IMR-90 (cell line): ENCODE measurements at regions not wholly inside any gene's neighbourhood (a gene's known extent, or its start where the extent isn't known, plus 50 kb on each side); places are given as distances from the start of the nearest gene placed in this dataset.

Experiments
- ATAC-seq: fragments of 200-7000 bp; cut with Tn5 transposase; 2 replicates; pipeline ENCODE4 v1.9.1; 2020; ENCODE audit warnings: low read depth, mild to moderate bottlenecking, moderate library complexity
- BruUV-seq: library from RNA; stranded (reverse); fragments of 400-500 nt; replicated peaks from 2 replicates; lab custom pipeline; 2021; lab: Mats Ljungman, UMichigan
- CTCF ChIA-PET: fragments of 300-600 bp; formaldehyde crosslinking; extraction: SDS; loops from one replicate; lab custom pipeline; 2021; ENCODE audit warnings: antibody characterized with exemption; lab: Yijun Ruan, JAX
- POLR2A ChIA-PET: fragments of 300-600 bp; sonication (Branson Sonifier 250); formaldehyde crosslinking; loops from one replicate; lab custom pipeline; 2022; ENCODE audit warnings: antibody characterized with exemption; ENCODE audit not compliant: unreplicated experiment; lab: Charles Lee
- DNase-seq: peaks from one replicate; pipeline ENCODE4 v3.0.0; 2013
- H2AFZ ChIP-seq: replicated peaks from 2 replicates; pipeline ENCODE3; 2013; ENCODE audit warnings: low read length, mild to moderate bottlenecking; ENCODE audit not compliant: poor library complexity
- H2AK5ac ChIP-seq: 2 replicates; pipeline ENCODE4 v1.6.1; 2013; ENCODE audit warnings: low read depth, low read length, inconsistent platforms
- H2AK9ac ChIP-seq: replicated peaks from 2 replicates; pipeline ENCODE3; 2013; ENCODE audit warnings: mild to moderate bottlenecking, low read depth, low read length, moderate library complexity; ENCODE audit not compliant: poor library complexity
- H2BK120ac ChIP-seq: 2 replicates; pipeline ENCODE4 v1.6.1; 2013; ENCODE audit warnings: low read depth, low read length, inconsistent platforms
- H2BK15ac ChIP-seq: 3 replicates; pipeline ENCODE4 v1.6.1; 2013; ENCODE audit warnings: low read depth, low read length, inconsistent platforms
- H2BK20ac ChIP-seq: 2 replicates; pipeline ENCODE4 v1.6.1; 2013; ENCODE audit warnings: low read depth, mild to moderate bottlenecking, inconsistent platforms, low read length, moderate library complexity
- H2BK5ac ChIP-seq: 2 replicates; pipeline ENCODE4 v1.6.1; 2013; ENCODE audit warnings: mild to moderate bottlenecking, low read depth, low read length, inconsistent platforms; ENCODE audit not compliant: poor library complexity, severe bottlenecking
- H3K14ac ChIP-seq: replicated peaks from 2 replicates; pipeline ENCODE4 v1.6.1; 2013; ENCODE audit warnings: low read depth, low read length, inconsistent platforms
- H3K18ac ChIP-seq: 2 replicates; pipeline ENCODE4 v1.6.1; 2013; ENCODE audit warnings: low read depth, low read length, control low read depth
- H3K23ac ChIP-seq: 2 replicates; pipeline ENCODE4 v1.6.1; 2013; ENCODE audit warnings: low read depth, low read length, inconsistent platforms
- H3K27ac ChIP-seq: 2 replicates; pipeline ENCODE4 v1.5.1; 2013; ENCODE audit warnings: mild to moderate bottlenecking, control low read depth, low read length; ENCODE audit not compliant: insufficient read depth
- H3K27me3 ChIP-seq: 2 replicates; pipeline ENCODE4 v1.6.1; 2013; ENCODE audit warnings: low read length; ENCODE audit not compliant: control insufficient read depth, insufficient read depth
- H3K36me3 ChIP-seq: 2 replicates; pipeline ENCODE4 v1.6.1; 2013; ENCODE audit warnings: low read length, mixed read lengths; ENCODE audit not compliant: control insufficient read depth, insufficient read depth
- H3K4ac ChIP-seq: 2 replicates; pipeline ENCODE4 v1.6.1; 2013; ENCODE audit warnings: low read depth, low read length, inconsistent platforms
- H3K4me1 ChIP-seq: 2 replicates; pipeline ENCODE4 v1.6.1; 2013; ENCODE audit warnings: low read length, mixed read lengths; ENCODE audit not compliant: control insufficient read depth, insufficient read depth
- H3K4me2 ChIP-seq: 2 replicates; pipeline ENCODE4 v1.6.1; 2013; ENCODE audit warnings: low read depth, mild to moderate bottlenecking, control low read depth, low read length, moderate library complexity
- H3K4me3 ChIP-seq: 2 replicates; pipeline ENCODE4 v1.5.1; 2013; ENCODE audit warnings: low read depth, mild to moderate bottlenecking, control low read depth, low read length, moderate library complexity; ENCODE audit not compliant: insufficient read depth
- H3K56ac ChIP-seq: 2 replicates; pipeline ENCODE4 v1.6.1; 2013; ENCODE audit warnings: low read length, inconsistent platforms; ENCODE audit not compliant: insufficient read depth; ENCODE audit errors: extremely low read depth
- H3K79me1 ChIP-seq, 2 experiments: 2 replicates each; pipeline ENCODE4 v1.6.1; 2013; ENCODE audit warnings: low read length in 2 of 2, inconsistent platforms in 1 of 2, low read depth in 1 of 2
- H3K9ac ChIP-seq: 2 replicates; pipeline ENCODE4 v1.6.1; 2013; ENCODE audit warnings: low read depth, low read length, control low read depth
- H3K9me1 ChIP-seq: 2 replicates; pipeline ENCODE4 v1.6.1; 2013; ENCODE audit warnings: low read length, inconsistent platforms; ENCODE audit not compliant: insufficient read depth
- H3K9me3 ChIP-seq: 2 replicates; pipeline ENCODE4 v1.6.1; 2013; ENCODE audit warnings: low read length; ENCODE audit not compliant: control insufficient read depth, insufficient read depth
- H4K20me1 ChIP-seq: 2 replicates; pipeline ENCODE4 v1.6.1; 2013; ENCODE audit warnings: low read length, inconsistent platforms; ENCODE audit not compliant: insufficient read depth
- H4K5ac ChIP-seq: 2 replicates; pipeline ENCODE4 v1.6.1; 2013; ENCODE audit warnings: mild to moderate bottlenecking, low read depth, low read length, control low read depth
- H4K8ac ChIP-seq, 2 experiments: 2 replicates each; pipeline ENCODE4 v1.6.1; 2013; ENCODE audit warnings: low read depth in 2 of 2, low read length in 2 of 2, control low read depth in 1 of 2, inconsistent platforms in 1 of 2
- H4K91ac ChIP-seq: 2 replicates; pipeline ENCODE4 v1.6.1; 2013; ENCODE audit warnings: low read depth, low read length, inconsistent platforms; ENCODE audit not compliant: insufficient read depth
- BHLHE40 ChIP-seq: fragments of 150-350 bp; IDR thresholded peaks from 2 replicates; pipeline ENCODE4 v1.6.1; 2016; ENCODE audit warnings: mild to moderate bottlenecking, low read depth, low read length
- CEBPB ChIP-seq: IDR thresholded peaks from 2 replicates; pipeline ENCODE4 v1.6.1; 2012; ENCODE audit warnings: low read depth, low read length, improper control_type of control experiment
- CHD1 ChIP-seq: IDR thresholded peaks from 2 replicates; pipeline ENCODE4 v1.6.1; 2012; ENCODE audit warnings: low read depth, low read length, improper control_type of control experiment
- ELK1 ChIP-seq: fragments of 150-350 bp; IDR thresholded peaks from 2 replicates; pipeline ENCODE4 v1.6.1; 2016; ENCODE audit warnings: low read depth, mild to moderate bottlenecking, low read length, moderate library complexity, borderline replicate concordance
- MAFK ChIP-seq: IDR thresholded peaks from 2 replicates; pipeline ENCODE4 v1.6.1; 2012; ENCODE audit warnings: low read depth, low read length, improper control_type of control experiment
- MXI1 ChIP-seq: IDR thresholded peaks from 2 replicates; pipeline ENCODE4 v1.6.1; 2012; ENCODE audit warnings: low read depth, mild to moderate bottlenecking, low read length, moderate library complexity, borderline replicate concordance
- NFE2L2 ChIP-seq: fragments of 150-350 bp; IDR thresholded peaks from 2 replicates; pipeline ENCODE4 v1.6.1; 2016; ENCODE audit warnings: low read depth, mild to moderate bottlenecking, low read length
- POLR2A ChIP-seq: IDR thresholded peaks from 2 replicates; pipeline ENCODE4 v1.6.1; 2012; ENCODE audit warnings: mild to moderate bottlenecking, low read depth, low read length
- RAD21 ChIP-seq: IDR thresholded peaks from 2 replicates; pipeline ENCODE4 v1.6.1; 2012; ENCODE audit warnings: low read length, improper control_type of control experiment
- SMC3 ChIP-seq: fragments of 150-350 bp; IDR thresholded peaks from 2 replicates; pipeline ENCODE4 v1.6.1; 2016; ENCODE audit warnings: low read depth, mild to moderate bottlenecking, antibody characterized with exemption, low read length, moderate library complexity
- WGBS, 2 experiments: methylation state at CpG; one replicate each; pipeline versions ENCODE4 v1.1.5 to v1.1.7; 2013; ENCODE audit warnings: missing lambda C conversion rate in 2 of 2; ENCODE audit not compliant: insufficient read length in 1 of 2; ENCODE audit errors: extremely low coverage in 2 of 2; 5-methylcytosine and 5-hydroxymethylcytosine counted together
- dilution Hi-C: fragments of 300-500 bp; cut with HindIII; formaldehyde crosslinking; loops from one replicate; pipeline ENCODE4 v1.14.3; 2018; ENCODE audit warnings: low sequenced_read_pairs; ENCODE audit not compliant: unreplicated experiment
- in situ Hi-C: fragments of 300-500 bp; cut with MboI; formaldehyde crosslinking; loops from 3 replicates; pipeline ENCODE4 v1.14.3; 2019; ENCODE audit warnings: low sequenced_read_pairs, inconsistent platforms, mixed read lengths
- intact Hi-C: fragments of 100-400 bp; cut with micrococcal nuclease; formaldehyde crosslinking; loops from 2 replicates; pipeline ENCODE4 v1.10.0; 2022

- no peak overlapping the region for H2BK20ac ChIP-seq
- H3K9ac ChIP-seq: no peak overlapping the region
- H2AK9ac ChIP-seq: no peak overlapping the region
- in situ Hi-C loops (no loop called here), intact Hi-C loops (no loop called here), dilution Hi-C loops (no loop called here)
- no peak overlapping the region for H4K91ac ChIP-seq
- no peak overlapping the region for H3K14ac ChIP-seq
- WGBS, 2 experiments: no CpG with 5 or more reads among the region's 6 CpGs
- H3K4me2 ChIP-seq: no peak overlapping the region
- no peaks in the 10 kb centered on the region for H3K4me1 ChIP-seq
- TF ChIP-seq MXI1 (no peak), RAD21 (no peak), SMC3 (no peak), BHLHE40 (no peak), POLR2A (no peak), CEBPB (no peak), CHD1 (no peak), MAFK (no peak), NFE2L2 (no peak), ELK1 (no peak)
- no peaks in the 10 kb centered on the region for H3K36me3 ChIP-seq
- H3K27me3 ChIP-seq: no peaks in the 10 kb centered on the region
- H3K9me3 ChIP-seq: peaks cover 25% of the 10 kb centered on the region
- CTCF ChIA-PET: no interaction called here
- H2AFZ ChIP-seq: no peak overlapping the region
- H3K18ac ChIP-seq: no peak overlapping the region
- H3K4me3 ChIP-seq: no peak overlapping the region
- H3K4ac ChIP-seq: no peak overlapping the region
- H3K27ac ChIP-seq: no peak overlapping the region
- no peak overlapping the region for H4K5ac ChIP-seq
- no peaks in the 10 kb centered on the region for H4K20me1 ChIP-seq
- H2BK15ac ChIP-seq: no peak overlapping the region
- no peak overlapping the region for H3K23ac ChIP-seq
- H3K9me1 ChIP-seq: no peaks in the 10 kb centered on the region
- no peak overlapping the region for H4K8ac ChIP-seq
- no peak overlapping the region for H3K56ac ChIP-seq
- DNase-seq: no peak
- H3K79me1 ChIP-seq: no peaks in the 10 kb centered on the region
- no peak for ATAC-seq
- H2AK5ac ChIP-seq: no peak overlapping the region
- no peak overlapping the region for H2BK120ac ChIP-seq
- POLR2A ChIA-PET: no interaction called here
- BruUV-seq: no TSS peak
- no peak overlapping the region for H2BK5ac ChIP-seq
These were observed 650.9 kb downstream of the HS3ST4 start for GRCh38 chr16:26342621-26343020.
